ENCODE measurements at regions not wholly inside any gene's neighbourhood (a gene's known extent, or its start where the extent isn't known, plus 50 kb on each side); places are given as distances from the start of the nearest gene placed in this dataset.

DNA sequence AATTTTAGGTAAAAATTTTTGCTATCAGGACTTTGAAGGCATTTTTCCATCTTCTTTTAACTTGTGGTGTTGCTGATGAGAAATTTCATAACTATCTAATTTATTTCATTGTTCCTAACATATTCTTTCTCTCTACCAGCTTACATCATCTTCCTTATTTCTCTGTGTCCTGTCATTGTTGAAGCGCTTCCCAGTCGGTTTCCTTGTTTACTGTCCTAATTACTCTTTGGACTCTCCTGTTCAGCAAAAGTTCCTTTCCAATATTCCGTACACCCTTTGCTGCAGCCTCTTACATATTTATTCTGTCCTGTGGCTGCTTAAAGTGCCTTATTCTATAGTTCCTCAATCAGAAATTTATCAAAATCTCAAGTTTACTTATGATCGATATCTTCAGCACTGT is 609.0 kb upstream of the FZD8 start:
- TF ChIP-seq, protein P1, sequence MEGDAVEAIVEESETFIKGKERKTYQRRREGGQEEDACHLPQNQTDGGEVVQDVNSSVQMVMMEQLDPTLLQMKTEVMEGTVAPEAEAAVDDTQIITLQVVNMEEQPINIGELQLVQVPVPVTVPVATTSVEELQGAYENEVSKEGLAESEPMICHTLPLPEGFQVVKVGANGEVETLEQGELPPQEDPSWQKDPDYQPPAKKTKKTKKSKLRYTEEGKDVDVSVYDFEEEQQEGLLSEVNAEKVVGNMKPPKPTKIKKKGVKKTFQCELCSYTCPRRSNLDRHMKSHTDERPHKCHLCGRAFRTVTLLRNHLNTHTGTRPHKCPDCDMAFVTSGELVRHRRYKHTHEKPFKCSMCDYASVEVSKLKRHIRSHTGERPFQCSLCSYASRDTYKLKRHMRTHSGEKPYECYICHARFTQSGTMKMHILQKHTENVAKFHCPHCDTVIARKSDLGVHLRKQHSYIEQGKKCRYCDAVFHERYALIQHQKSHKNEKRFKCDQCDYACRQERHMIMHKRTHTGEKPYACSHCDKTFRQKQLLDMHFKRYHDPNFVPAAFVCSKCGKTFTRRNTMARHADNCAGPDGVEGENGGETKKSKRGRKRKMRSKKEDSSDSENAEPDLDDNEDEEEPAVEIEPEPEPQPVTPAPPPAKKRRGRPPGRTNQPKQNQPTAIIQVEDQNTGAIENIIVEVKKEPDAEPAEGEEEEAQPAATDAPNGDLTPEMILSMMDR (IDR thresholded peaks at IDR 0.05; ENCODE audit: borderline replicate concordance, insufficient read depth, low read depth, low read length) = no peak
- H3K4me3 ChIP-seq (ENCODE audit: low read depth, low read length) = no peak overlapping the region

DNA sequence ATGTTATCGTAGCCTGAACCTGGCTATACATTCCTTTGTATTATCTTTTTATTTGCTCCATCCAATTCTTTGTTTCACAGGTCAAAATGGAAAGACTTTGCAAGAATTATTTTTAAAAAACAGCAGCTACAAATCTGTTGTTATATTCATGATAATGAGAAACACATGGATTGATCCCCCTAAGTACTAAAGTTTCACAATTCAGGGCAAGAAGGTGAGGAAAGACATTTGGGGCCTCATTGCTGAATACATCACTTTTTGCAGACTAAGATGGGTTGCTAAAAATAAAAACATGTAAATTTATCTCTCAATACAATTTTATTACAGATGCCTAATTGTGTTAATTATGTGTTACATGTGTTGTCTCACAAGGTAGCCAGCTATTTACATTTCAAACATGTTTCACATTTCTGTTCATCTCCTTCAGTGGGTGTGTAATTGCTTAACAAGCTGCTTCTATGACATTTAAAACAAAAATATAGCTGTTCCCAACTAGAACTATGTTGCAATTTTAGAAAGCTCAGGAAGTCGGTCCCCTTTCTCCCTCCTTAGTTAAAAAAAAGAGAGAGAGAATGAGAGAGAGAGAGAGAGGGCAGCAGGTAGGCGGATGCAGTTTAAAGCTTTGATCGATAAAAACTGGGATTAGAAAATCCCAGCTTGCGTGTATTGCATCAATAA is 606.3 kb upstream of the FZD8 start:
- TF ChIP-seq, protein P1 (IDR thresholded peaks at IDR 0.05; ENCODE audit: borderline replicate concordance, insufficient read depth, low read depth, low read length) = no peak
- H3K4me3 ChIP-seq (ENCODE audit: low read depth, low read length) = no peak overlapping the region

DNA sequence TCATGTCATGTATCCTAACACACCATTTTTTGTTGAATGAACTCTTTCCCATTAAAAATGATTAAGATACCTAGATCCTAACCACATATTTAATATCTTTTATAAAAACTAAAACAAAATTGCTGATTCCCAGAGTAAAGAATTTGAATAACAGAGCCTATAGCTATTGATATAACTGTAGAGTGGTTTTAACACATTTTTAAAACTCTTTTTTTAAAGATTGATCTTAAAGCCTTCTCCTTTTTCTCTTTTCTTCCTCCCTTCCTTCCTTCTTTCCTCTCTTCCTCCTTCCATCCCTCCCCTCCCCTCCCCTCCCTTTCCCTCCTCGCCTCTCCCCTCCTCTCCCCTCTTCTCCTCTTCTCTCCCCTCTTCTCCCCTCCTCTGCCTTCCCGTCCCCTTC is 605.4 kb upstream of the FZD8 start:
- TF ChIP-seq, protein P1 (IDR thresholded peaks at IDR 0.05; ENCODE audit: borderline replicate concordance, insufficient read depth, low read depth, low read length) = no peak

DNA sequence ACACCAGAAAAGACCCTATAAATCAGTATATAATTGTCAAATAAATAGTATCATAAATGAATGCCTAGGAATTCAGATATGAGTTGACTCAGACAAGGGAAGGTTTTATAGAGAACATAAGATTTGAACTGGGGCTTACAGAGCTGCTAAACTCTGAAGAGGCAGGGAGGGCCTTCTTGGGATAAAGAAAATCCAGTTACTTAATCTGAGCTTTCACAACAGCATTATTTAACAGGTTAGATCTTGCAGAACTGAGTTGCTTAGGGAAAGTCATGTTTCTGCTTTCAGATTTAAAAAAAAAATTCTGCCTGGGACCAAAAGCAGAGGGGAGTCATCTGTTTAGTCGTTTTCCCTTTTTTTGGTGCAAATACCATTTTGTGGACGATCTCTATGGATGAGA is 594.8 kb upstream of the FZD8 start:
- no peak overlapping the region for H3K4me3 ChIP-seq (ENCODE audit: low read depth, low read length)
- TF ChIP-seq, protein P1 (IDR thresholded peaks at IDR 0.05; ENCODE audit: borderline replicate concordance, insufficient read depth, low read depth, low read length) = no peak

More for the DNA sequence above, 605.4 kb upstream of the FZD8 start:
- H3K4me3 ChIP-seq (ENCODE audit: low read depth, low read length) = no peak overlapping the region

DNA sequence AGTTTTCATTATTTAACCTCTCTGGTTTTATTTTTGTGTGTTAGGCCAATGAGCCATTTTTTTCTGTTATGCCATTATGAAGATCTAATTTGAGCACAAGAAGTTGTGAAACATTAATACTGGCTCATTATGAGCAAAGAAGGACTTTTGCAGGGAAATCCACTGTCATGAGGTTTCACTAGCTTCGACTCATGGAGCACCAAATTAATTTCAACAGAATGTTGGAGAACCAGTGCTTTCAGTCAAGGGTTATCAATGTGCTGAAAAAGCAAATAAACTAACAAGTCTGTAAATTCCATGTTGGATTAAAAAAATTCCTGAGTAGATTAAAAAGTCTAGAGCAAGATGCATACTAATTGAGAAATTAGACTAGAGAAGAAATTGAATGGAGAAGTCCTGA is 594.2 kb upstream of the FZD8 start:
- no peak overlapping the region for H3K4me3 ChIP-seq (ENCODE audit: low read depth, low read length)
- TF ChIP-seq, protein P1 (IDR thresholded peaks at IDR 0.05; ENCODE audit: borderline replicate concordance, insufficient read depth, low read depth, low read length) = no peak

DNA sequence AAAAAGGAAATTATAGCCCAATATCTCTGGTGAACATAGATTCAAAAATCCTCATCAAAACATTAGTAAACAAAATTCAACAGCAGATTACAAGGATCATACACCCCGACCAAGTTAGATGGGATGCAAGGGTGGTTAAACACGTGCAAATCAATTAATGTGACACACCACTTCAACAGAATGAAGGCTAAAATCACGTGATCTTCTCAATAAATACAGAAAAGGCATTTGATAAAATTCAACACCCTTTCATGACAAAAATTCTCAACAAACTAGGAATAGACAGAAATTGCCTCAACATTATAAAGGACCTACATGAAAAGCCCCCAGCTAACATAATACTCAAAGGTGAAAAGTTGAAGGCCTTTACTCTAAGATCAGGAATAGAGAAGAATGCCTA is 590.8 kb upstream of the FZD8 start:
- H3K4me3 ChIP-seq (ENCODE audit: low read depth, low read length) = no peak overlapping the region
- TF ChIP-seq, protein P1 (IDR thresholded peaks at IDR 0.05; ENCODE audit: borderline replicate concordance, insufficient read depth, low read depth, low read length) = no peak

DNA sequence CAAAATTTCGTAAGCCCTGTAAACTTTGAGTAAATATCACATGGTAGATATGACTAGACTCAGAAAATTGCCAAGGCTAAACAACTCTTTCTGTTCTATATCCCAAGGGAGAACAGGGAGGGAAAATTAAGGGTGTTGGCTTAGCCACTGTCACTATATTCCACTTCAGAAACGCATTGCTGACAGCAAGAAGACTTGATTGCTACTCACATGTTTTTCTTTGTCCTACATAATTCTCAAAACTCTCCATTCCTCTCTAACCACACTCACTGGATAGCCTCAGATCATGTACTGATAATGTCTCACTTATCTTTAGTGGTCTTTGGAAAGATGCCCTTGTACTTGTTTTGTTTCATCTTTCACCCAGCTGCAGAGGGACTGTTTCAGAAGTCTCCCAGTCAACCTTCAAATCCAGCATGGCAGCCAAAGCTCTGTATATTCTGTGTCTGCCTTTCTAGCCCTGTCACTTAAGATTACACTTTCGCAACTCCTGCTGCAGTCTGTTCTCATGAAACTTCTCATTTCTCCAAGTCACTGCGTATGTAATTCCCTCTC is 582.4 kb upstream of the FZD8 start:
- TF ChIP-seq, protein P1 (IDR thresholded peaks at IDR 0.05; ENCODE audit: borderline replicate concordance, insufficient read depth, low read depth, low read length) = no peak
- no peak overlapping the region for H3K4me3 ChIP-seq (ENCODE audit: low read depth, low read length)

Measured in GM12875 (cell line).